Erythroblast (primary cell): ENCODE measurements at regions not wholly inside any gene's neighbourhood (a gene's known extent, or its start where the extent isn't known, plus 50 kb on each side); places are given as distances from the start of the nearest gene placed in this dataset.

Experiments used
- GATA1 ChIP-seq: IDR thresholded peaks from 2 replicates; pipeline ENCODE4 v1.6.1; 2011; ENCODE audit warnings: low read depth, mild to moderate bottlenecking, control low read depth, low read length, moderate library complexity
- POLR2A ChIP-seq: IDR thresholded peaks from 2 replicates; pipeline ENCODE4 v1.6.1; 2011; ENCODE audit warnings: mild to moderate bottlenecking, low read length

DNA sequence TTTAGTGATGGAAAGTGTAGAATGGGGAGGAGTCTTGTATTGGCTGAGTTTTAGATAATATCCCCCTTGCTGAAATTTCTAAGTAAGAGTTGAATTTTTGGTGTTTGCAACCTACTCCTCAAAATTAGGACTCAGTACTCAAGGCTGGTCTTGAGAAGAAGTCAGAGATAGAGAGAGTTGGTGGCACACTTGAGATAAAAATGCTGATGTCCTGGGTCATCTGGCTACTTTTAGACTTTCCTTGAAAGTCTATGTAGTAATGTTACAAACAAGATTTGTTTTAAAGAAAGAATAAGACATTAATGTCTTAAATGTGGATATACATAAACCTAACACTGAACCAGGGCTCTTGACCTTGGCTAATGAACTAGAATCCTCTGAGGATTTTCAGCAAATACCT, 62.5 kb upstream of the MLIP start:
- TF ChIP-seq POLR2A (no peak), GATA1 (no peak)
